ENCODE measurements at regions not wholly inside any gene's neighbourhood (a gene's known extent, or its start where the extent isn't known, plus 50 kb on each side); places are given as distances from the start of the nearest gene placed in this dataset.

DNA sequence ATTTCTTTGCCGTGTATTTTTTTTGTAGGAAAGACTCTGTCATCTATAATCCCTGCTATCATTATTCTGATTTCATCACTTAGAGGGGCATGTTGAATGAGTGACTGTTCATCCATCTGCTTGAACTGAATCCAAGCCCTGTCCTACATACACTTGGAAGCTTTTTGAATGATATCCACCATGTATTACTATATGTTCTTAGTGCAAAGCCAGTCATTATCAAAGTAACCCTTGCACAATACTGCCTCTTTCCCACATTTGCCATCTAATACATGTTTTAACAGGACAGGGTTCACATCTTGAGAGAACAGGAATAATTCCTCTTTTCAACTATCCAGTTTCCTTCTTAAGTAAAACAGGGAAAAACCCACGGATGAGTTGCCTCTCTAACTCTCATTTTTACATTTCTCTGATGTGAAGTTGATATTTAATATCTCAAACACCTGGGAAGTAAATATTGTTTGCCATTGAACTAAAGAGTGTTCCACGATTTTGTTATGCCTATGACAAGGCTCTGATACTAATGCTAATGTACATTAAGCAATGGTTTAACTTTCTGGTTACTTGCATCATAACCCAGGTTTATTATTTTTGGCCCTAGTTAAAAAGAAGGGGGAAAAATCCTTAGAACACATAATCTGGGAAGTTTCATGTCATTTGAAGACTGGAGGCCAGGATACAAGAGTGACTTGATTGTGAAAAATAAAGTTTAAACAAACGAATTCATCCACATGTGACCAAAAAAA is 103.7 kb upstream of the TARS1 start:
- no peaks in the 10 kb centered on the region for H3K9me3 ChIP-seq
- no peak overlapping the region for H3K4me3 ChIP-seq
- no peak for TF ChIP-seq POLR2AphosphoS5 (IDR thresholded peaks at IDR 0.05)
- no peak for TF ChIP-seq POLR2A (IDR thresholded peaks at IDR 0.05)
- TF ChIP-seq EP300 (IDR thresholded peaks at IDR 0.05) = no peak
- TF ChIP-seq, protein P1, sequence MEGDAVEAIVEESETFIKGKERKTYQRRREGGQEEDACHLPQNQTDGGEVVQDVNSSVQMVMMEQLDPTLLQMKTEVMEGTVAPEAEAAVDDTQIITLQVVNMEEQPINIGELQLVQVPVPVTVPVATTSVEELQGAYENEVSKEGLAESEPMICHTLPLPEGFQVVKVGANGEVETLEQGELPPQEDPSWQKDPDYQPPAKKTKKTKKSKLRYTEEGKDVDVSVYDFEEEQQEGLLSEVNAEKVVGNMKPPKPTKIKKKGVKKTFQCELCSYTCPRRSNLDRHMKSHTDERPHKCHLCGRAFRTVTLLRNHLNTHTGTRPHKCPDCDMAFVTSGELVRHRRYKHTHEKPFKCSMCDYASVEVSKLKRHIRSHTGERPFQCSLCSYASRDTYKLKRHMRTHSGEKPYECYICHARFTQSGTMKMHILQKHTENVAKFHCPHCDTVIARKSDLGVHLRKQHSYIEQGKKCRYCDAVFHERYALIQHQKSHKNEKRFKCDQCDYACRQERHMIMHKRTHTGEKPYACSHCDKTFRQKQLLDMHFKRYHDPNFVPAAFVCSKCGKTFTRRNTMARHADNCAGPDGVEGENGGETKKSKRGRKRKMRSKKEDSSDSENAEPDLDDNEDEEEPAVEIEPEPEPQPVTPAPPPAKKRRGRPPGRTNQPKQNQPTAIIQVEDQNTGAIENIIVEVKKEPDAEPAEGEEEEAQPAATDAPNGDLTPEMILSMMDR (IDR thresholded peaks at IDR 0.05) = no peak
- no peak overlapping the region for H3K27ac ChIP-seq
- WGBS = 55% methylated on average over 4 of the region's 4 CpGs
- H3K36me3 ChIP-seq = no peaks in the 10 kb centered on the region
- H3K4me1 ChIP-seq = peaks cover 9% of the 10 kb centered on the region
- H3K27me3 ChIP-seq = no peaks in the 10 kb centered on the region
- no peak for DNase-seq (ENCODE audit: low spot score in 2 of 2)

DNA sequence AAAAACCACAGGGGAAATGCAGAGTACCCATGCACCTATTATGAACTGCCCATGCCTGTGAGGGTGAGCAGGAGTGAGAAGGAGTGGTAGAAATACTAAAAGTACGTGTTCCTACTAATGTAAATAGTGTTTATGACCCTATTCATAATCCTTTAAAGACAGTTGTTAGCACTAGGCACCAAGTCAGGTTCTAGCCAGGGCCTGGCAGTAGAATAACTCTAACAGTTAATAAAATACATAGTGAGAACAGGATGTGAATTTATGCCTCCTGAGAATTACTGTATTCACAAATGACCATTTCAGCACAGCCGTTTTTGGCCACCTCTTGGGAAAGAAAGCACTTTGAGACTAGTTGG is 103.2 kb upstream of the TARS1 start:
- TF ChIP-seq EP300 (IDR thresholded peaks at IDR 0.05) (no peak), POLR2A (IDR thresholded peaks at IDR 0.05) (no peak), POLR2AphosphoS5 (IDR thresholded peaks at IDR 0.05) (no peak)
- TF ChIP-seq, protein P1 (IDR thresholded peaks at IDR 0.05) = no peak
- Histone ChIP-seq H3K4me1 (peaks cover 9% of the 10 kb centered on the region), H3K27me3 (no peaks in the 10 kb centered on the region), H3K36me3 (no peaks in the 10 kb centered on the region), H3K9me3 (no peaks in the 10 kb centered on the region), H3K27ac (no peak overlapping the region), H3K4me3 (no peak overlapping the region)
- no peak for DNase-seq (ENCODE audit: low spot score in 2 of 2)
- WGBS = 47% methylated on average over 2 of the region's 2 CpGs

- Histone ChIP-seq H3K27ac (no peak overlapping the region), H3K4me3 (no peak overlapping the region), H3K36me3 (no peaks in the 10 kb centered on the region), H3K9me3 (no peaks in the 10 kb centered on the region), H3K4me1 (peaks cover 9% of the 10 kb centered on the region), H3K27me3 (no peaks in the 10 kb centered on the region)
- 90% methylated on average over 4 of the region's 4 CpGs for WGBS
- no peak for DNase-seq (ENCODE audit: low spot score in 2 of 2)
- TF ChIP-seq POLR2AphosphoS5 (IDR thresholded peaks at IDR 0.05) (no peak), EP300 (IDR thresholded peaks at IDR 0.05) (no peak), POLR2A (IDR thresholded peaks at IDR 0.05) (no peak)
- TF ChIP-seq, protein P1 (IDR thresholded peaks at IDR 0.05) = no peak
Observed at GRCh38 chr5:33338336-33339110, 102.2 kb upstream of the TARS1 start.

DNA sequence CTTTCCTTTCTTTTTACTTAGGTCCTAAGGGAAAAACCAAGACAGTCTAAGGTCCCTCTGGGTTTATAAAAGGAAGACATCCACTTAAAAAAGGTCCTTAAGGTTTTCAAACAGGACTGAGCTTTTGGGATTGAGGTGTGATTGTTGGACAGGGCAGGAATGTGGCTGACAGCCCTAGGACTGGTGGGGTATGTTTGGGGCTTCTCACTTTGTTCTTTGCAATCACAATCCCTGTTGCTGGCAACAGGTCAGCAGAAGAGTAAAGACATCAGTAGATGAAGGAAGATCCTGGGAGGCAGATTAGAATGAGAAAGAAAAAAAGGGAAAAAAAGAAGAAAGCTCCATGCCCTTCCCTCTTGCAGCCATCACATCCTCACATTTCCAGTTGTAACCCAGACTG is 101.4 kb upstream of the TARS1 start:
- Histone ChIP-seq H3K4me3 (no peak overlapping the region), H3K27me3 (no peaks in the 10 kb centered on the region), H3K9me3 (no peaks in the 10 kb centered on the region), H3K27ac (no peak overlapping the region), H3K36me3 (no peaks in the 10 kb centered on the region), H3K4me1 (peaks cover 9% of the 10 kb centered on the region)
- TF ChIP-seq POLR2AphosphoS5 (IDR thresholded peaks at IDR 0.05) (no peak), EP300 (IDR thresholded peaks at IDR 0.05) (no peak), POLR2A (IDR thresholded peaks at IDR 0.05) (no peak)
- TF ChIP-seq, protein P1 (IDR thresholded peaks at IDR 0.05) = no peak
- DNase-seq (ENCODE audit: low spot score in 2 of 2) = no peak

DNA sequence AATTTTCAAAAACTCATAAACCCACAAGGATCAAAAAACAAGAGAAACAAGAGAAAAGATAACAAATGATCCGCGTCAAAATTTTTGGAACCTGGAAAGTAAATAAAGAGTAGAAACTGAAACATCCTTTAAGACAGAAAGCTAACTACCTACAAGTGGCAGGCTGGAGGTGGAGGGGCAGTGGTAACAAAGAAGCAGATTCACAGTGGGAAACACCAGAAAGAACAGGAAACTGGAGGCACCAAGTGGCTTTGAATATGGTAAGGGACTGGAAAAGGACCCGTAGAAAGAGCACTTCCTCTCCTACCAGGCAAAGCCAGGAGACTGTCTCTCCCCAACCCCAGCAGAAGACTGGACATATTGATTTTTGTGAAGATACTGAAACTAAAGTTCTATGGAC is 100.6 kb upstream of the TARS1 start:
- no peak overlapping the region for H3K27ac ChIP-seq
- no peak for TF ChIP-seq EP300 (IDR thresholded peaks at IDR 0.05)
- no peak for TF ChIP-seq POLR2A (IDR thresholded peaks at IDR 0.05)
- no peak for TF ChIP-seq POLR2AphosphoS5 (IDR thresholded peaks at IDR 0.05)
- TF ChIP-seq, protein P1 (IDR thresholded peaks at IDR 0.05) = no peak
- no peak for DNase-seq (ENCODE audit: low spot score in 2 of 2)
- no peak overlapping the region for H3K4me3 ChIP-seq
- H3K27me3 ChIP-seq = no peaks in the 10 kb centered on the region
- peaks cover 9% of the 10 kb centered on the region for H3K4me1 ChIP-seq
- WGBS = 80% methylated on average over 3 of the region's 3 CpGs
- H3K9me3 ChIP-seq = no peaks in the 10 kb centered on the region
- no peaks in the 10 kb centered on the region for H3K36me3 ChIP-seq

All from suprapubic skin (tissue), 4 donors.